PC-3 (cell line): ENCODE measurements at regions not wholly inside any gene's neighbourhood (a gene's known extent, or its start where the extent isn't known, plus 50 kb on each side); places are given as distances from the start of the nearest gene placed in this dataset.

Source experiments
- EZH2 ChIP-seq: fragments of 300-600 bp; sonication (generic); IDR thresholded peaks from one replicate; pipeline ENCODE4 v1.6.1; 2017; ENCODE audit warnings: antibody characterized with exemption, mild to moderate bottlenecking, low read length; ENCODE audit not compliant: unreplicated experiment
- EZH2phosphoT487 ChIP-seq: fragments of 300-600 bp; sonication (generic); IDR thresholded peaks from 2 replicates; pipeline ENCODE4 v1.6.1; 2018; ENCODE audit warnings: mild to moderate bottlenecking, antibody characterized with exemption, low read length, borderline replicate concordance
- TF ChIP-seq, protein P1 (sequence below): fragments of 300-600 bp; sonication (generic); conservative IDR thresholded peaks from 2 replicates; pipeline ENCODE4 v1.5.1; 2017; ENCODE audit warnings: antibody characterized with exemption, low read depth, mild to moderate bottlenecking, low read length

DNA sequence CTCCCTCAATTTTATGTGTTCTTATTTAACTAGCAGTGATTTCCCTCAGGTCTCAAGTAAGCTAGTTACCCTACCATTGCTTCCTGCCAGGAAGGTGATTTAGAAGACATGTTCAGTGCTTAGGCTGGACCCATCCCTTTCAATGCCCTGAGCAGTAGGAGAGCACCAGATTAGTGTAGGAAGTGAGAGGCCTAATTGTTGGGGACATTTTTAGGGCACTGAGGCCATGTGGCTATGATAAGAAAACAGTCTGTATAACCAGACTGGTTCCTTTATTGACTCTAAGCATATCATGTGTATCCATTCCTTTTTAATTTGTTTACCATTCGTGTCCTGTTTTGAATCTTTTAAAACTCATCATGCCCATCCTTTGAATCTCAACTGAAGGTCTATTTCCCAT is 312.3 kb upstream of the PRR16 start:
- TF ChIP-seq, protein P1, sequence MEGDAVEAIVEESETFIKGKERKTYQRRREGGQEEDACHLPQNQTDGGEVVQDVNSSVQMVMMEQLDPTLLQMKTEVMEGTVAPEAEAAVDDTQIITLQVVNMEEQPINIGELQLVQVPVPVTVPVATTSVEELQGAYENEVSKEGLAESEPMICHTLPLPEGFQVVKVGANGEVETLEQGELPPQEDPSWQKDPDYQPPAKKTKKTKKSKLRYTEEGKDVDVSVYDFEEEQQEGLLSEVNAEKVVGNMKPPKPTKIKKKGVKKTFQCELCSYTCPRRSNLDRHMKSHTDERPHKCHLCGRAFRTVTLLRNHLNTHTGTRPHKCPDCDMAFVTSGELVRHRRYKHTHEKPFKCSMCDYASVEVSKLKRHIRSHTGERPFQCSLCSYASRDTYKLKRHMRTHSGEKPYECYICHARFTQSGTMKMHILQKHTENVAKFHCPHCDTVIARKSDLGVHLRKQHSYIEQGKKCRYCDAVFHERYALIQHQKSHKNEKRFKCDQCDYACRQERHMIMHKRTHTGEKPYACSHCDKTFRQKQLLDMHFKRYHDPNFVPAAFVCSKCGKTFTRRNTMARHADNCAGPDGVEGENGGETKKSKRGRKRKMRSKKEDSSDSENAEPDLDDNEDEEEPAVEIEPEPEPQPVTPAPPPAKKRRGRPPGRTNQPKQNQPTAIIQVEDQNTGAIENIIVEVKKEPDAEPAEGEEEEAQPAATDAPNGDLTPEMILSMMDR = no peak
- TF ChIP-seq EZH2 = no peak
- no peak for TF ChIP-seq EZH2phosphoT487
